HG02938 (cell line): ENCODE measurements at regions not wholly inside any gene's neighbourhood (a gene's known extent, or its start where the extent isn't known, plus 50 kb on each side); places are given as distances from the start of the nearest gene placed in this dataset.

Source experiments
- ATAC-seq: cut with Tn5 transposase; IDR thresholded peaks from one replicate; pipeline ENCODE4 v1.9.1; 2021; ENCODE audit warnings: mild to moderate bottlenecking, moderate library complexity; ENCODE audit not compliant: unreplicated experiment

DNA sequence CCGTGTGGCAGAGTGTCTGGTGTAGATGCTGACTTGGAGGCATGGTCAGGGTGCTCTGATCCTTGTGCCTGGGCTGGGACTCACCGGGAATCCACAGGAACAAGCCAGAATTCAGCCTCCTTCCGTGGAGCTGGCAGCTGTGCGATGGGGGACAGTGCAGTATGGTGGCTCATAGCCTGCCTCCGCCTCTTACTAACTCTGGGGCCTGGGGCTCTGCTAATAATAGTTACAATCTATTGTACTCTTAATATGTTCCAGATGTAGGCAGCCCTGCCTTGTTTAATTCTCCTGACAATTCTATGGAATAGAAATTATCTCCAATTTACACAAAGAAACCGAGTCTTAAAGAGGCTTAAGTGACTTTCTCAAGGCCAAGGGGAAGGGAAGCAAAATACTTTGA, 77.6 kb downstream of the PCDH1 start:
- no peak for ATAC-seq

DNA sequence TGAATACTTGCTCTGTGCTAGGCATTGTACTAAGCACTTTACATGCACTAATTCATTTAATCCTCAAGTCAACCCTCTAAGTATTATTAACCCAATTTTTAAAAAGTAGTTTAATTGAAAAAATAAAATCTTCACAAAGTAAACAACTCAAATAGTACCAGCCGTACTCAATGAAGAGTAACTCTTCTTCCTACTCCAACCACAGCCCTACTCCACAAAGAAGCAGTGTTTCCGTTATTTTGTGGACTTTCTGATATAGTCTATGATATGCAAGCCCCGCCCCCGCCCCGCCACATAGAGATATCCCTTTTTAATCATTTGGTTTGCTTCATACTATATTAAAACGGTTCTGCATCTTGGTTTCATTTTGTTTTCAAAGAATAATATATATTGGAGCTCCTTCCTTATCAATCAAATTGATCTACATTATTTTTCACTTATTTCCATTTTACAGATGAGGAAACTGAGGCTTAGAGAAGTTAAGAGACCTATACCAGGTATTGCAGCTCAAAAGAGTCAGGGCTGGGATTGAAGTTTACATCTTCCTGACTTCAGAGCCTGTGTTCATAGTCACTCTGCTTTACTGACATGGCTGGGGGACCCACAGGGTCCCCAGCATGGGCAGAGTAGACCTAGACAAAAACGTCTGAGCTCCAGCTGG, 78.6 kb downstream of the PCDH1 start:
- ATAC-seq, result no peak

DNA sequence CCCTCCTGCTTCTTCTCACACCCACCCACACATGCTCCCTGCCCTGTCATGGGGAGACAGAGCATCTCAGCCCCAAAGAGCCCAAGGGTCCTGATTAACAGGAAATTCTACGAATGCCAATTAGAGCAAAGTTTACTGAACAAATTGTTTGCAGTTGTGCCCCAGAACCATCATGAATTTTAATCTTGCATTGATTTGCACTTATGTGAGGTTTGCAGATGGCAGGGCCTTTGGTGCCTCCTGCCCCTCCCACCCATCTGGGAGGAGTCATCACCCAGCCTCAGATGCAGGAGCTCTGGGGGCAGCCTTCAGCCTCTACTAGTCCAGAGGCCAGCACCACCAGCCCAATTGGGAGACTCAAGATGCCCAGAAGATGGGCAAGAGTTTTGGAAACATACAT, 80.8 kb downstream of the PCDH1 start:
- no peak for ATAC-seq

DNA sequence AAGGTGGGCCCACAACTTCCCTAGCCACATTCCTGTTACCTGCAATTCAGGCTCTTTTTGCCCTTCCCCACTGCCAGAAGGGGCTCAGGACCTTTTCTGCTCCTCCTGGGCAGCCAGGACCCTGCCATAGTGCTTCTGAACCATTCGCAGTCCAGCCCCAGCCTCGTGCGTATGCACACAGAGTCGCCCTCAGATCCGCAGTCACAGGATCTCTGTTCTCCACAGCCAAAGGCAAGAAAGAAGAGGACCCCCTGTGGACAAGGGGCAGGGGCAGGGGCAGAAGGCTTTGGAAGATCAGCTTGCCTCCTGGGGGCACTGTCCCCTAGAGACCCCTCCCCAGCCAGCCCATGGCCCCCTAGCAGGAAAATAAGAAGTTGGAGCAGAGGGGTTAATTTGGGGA, 82.8 kb downstream of the PCDH1 start:
- no peak for ATAC-seq

DNA sequence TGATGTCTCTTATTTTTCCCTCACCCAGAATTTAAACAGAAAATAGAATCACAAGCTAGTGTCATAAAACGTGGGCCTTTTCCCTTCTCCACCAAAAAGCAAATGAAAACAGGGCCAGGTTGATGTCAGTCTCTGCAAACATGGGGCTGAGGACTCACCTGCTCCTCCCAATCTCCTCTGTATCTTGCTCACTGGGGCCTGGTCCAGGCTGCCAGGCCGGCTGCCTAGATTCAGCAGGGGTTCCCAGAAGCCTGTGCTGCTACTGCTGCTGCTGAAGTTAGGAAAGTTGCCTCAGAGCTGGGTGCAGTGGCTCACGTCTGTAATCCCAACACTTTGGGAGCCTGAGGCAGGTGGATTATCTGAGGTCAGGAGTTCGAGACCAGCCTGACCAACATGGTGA, 84.3 kb downstream of the PCDH1 start:
- ATAC-seq, result no peak

DNA sequence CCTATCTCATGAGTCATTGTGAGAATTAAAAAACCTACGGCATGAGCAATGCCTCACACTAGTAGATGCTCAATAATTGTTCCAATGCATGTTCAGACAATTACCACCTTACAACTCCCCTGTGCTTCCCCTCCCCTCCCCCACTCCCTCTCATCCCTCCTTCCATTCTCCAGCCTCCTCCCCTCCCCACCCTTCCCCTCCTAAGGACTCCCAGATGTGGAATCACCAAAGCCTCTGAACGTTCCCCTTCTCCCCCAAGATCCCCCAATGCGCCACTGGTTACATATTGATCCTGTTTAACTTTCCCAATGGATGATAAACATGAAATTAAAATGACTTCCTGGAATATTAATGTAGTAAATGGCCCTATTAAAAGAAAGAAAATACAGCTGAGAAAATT, 84.8 kb downstream of the PCDH1 start:
- ATAC-seq, result no peak

DNA sequence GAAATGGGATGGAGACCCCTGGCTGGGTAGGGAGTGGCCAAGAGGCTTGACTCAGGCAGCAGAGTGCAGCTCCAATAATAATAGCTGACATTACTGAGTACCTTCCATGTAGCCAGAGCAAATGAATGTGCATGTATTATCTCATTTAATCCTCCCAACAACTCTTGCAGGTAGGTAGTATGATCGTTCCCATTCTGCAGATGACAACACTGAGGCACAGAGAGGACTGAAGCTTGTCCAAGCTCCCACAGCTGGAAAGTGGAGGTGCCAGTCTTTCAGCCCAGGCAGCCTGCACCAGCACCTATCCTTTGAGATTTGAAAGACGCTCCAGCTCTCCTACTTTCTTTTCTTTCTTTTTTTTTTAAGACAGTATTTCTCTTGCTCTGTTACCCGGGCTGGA, 87.6 kb downstream of the PCDH1 start:
- no peak for ATAC-seq

DNA sequence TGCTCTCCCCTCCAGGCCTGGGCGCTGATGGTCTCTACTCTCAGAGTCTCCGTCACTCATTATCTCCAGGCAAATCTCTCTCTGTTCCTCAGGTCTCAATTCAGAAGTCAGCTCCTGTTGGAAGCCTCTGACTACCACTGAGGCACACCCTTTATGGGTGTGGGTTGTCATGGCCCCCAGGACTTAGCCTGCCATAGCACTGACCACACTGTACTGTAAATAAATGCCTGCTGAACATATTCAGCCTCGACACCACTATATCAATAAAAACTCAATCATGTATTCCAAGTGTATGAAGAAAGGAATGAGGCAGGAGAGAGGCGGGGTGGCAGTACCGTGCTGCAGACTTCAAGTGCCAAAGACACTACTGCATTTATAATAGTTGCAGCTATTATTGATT, 88.9 kb downstream of the PCDH1 start:
- no peak for ATAC-seq

DNA sequence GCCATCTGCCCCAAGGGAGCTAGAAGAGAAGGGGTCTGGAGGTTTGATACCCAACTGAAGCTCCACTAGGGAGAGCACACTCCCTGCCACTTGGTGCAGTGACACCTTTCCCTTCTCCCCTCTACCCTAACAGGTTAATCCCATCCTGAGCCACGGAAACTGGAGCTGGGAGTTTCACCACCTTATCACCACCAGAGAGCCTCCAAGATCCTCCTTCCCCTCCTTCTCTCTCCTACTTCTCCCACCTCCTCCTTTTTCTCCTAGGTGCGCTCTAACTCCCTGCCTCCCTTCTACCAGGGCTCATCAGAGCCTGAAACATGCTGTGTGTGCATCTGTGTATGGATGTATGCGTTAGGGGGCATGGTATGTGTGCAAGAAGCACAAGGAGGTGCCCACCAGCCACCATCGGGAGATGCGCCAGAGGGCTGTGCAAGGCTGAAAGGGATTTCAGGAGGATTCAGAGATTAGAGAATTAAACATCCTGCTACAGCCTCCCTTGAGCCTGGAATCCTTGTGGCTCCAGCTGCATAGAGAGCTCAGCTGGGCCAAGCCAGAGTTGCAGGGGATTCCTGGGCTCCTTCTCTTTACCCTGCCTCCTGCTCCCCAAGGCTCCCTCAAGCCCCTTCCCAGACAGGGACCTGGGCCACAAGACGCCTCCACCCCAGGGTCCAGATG, 89.8 kb downstream of the PCDH1 start:
- ATAC-seq, result no peak

DNA sequence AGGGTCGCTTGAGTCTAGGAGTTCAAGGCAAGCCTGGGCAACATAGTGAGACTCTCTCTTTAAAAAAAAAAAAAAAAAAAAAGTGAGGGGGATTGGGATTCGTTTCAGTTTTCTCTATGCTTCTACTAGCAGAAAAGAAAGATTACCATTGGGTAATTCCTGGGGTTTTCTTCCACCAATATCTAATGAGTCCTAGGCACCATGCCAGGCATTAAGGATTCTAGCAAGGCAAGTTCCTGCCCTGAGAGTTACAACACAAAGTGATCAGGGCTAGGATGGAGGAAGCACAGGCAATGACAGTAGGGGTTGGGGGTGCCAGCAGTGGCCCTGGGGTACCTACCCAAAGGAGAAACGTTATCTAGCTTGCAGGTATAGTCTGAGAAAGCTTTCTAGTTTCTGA, 90.8 kb downstream of the PCDH1 start:
- ATAC-seq, result no peak

DNA sequence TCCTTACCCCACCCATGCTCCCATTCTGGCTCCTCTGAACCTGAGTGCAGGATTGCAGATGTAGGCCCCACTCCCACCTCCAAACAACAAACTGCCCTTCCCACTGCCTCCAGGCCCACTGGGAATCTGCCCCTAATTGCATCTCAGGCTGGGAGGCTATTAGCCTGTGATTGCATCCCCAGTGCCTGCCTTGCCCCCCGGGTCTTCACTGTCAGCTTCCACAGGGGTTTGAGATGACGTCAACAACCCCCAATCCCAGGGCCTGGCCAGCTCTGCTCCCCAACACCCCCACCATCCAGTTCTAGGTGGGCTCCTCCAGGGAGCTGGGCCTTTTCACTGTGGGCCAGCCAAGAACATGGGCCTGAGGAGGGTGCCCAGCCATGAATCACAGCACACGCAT, 91.5 kb downstream of the PCDH1 start:
- ATAC-seq, result no peak

DNA sequence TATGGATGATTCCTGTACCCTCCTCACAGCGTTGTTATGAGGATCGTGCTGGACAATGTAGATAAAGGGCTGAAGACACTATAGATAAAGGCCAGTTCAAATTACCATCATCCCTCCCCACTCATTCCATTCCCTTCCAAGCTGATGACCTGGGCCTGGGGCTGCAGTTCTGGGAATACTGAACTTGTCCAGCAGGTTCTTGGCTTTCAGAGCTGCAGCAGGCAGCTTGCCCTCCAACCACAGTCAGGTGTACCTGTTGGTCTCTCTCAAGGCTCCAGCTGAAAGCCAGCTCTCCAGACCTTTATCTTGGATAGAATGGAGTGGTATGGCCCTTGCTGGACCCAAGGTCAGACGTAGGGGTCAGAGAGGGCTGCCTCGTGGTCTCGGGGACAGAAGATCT, 92.5 kb downstream of the PCDH1 start:
- ATAC-seq, result no peak

DNA sequence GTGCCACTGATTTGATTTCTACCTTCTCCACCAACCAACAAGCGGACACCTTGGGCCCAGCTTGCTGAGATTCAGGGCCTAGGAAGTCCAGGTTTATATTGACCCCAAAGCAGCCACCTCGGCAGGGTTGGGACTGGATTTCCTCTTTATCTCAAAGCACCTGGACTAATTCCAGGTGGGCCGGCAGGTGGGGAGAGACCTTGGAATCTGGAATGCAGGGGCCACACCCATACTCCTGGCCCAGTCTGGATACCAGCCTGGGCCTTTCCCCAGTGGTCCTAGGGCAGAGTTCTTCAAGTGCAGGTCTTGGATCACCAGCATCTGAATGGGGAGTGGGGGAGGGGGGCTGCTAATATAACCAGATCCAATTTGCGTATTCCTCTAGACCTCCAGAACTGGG, 93.1 kb downstream of the PCDH1 start:
- no peak for ATAC-seq

DNA sequence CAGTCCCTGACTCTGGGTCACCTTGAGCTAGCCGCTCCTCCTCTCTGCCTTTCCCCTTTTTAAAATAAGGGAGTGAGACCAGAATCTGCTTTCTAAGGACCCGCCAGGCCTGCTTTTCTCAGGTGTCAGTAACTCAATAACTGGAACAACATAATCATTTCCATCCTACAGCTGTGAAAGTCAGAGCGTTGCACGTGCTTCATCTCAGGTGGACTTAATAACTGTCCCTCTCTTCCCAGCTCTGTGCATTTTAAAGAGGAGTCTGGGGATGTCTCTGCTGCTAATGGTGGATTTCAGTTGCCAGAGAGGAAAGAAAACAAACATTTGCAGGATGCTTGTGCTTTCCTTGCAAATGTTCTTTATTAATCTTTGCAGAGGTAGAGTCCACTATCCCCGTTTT, 93.7 kb downstream of the PCDH1 start:
- ATAC-seq, result no peak

DNA sequence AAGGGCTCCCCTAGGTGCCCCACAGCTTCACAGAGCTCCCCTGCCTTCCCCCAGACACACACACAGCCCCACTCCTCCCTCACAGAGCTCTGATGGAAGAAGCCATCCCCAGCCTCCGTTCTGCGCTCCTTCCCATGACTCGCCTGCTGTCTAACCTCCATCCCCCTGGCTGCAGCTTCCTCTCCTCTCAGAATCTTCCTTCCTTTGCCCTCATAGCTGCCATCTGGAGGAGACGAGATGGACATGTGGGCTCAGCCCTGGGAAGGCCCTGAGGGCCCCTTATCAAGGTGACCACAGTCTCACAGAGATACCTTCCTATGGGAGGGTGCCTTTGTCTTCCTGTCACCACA, 94.3 kb downstream of the PCDH1 start:
- no peak for ATAC-seq

DNA sequence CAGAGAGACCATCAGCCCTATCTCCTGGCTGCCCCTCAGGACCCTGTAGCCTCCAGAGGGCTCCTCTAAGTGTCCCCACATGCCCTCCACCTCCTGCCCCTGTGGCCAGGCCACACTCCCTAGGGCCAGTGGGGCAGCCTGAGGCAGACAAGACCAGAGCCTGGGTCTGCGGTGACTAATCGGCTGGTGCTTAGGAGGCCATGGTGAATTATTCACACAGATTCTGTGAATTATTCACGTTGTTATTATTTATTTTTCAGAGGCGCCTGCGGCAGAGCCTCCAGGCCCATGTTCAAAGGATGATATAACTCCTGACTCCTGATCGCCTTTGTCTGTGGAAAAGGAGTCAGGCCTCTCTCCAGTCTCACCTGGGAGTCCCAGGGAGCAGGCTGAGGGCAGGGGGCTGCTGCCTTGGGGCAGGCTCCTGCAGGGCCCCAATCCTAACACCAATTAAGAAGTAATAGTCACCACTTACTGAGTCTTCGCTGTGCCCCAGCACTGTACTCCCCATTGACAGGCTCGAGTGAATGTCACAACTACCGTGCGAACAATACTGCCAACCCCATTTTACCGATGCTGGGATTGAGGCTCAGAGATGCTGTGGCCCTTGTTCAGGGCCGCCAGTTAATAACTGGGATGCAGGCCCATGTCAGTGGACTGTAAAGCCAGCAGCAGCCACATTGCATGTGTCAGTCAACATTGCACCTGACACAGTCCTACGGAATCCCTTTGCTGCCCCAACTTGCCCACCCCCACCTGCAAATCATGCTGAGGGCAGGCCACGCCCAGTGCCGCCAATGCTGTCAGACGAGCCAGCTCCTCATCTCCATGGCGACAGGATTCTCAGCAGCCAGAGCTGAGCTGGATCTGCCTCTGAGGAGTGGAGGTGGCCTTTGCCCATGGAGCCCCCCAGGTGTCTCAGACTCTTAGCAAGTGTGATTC, 94.9 kb downstream of the PCDH1 start:
- ATAC-seq, result no peak

DNA sequence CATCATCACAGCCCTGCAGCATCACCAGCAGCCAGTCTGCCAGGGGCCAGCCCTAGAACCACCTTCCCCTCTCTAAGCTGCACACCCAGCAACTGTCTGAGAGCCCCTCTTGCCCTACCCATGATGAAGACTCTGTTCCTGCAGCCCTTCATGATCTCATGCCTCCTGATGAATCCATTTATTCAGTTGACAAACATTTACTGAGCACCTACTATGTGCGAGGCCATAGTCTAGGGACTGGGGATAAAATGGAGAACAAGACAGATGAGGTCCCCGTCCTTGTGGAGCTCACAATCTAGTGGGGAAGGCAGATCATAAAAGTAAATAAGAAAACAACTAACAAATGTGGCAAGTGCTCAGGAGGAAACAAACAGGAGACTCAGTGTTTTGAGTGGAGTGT, 96.3 kb downstream of the PCDH1 start:
- ATAC-seq, result no peak

DNA sequence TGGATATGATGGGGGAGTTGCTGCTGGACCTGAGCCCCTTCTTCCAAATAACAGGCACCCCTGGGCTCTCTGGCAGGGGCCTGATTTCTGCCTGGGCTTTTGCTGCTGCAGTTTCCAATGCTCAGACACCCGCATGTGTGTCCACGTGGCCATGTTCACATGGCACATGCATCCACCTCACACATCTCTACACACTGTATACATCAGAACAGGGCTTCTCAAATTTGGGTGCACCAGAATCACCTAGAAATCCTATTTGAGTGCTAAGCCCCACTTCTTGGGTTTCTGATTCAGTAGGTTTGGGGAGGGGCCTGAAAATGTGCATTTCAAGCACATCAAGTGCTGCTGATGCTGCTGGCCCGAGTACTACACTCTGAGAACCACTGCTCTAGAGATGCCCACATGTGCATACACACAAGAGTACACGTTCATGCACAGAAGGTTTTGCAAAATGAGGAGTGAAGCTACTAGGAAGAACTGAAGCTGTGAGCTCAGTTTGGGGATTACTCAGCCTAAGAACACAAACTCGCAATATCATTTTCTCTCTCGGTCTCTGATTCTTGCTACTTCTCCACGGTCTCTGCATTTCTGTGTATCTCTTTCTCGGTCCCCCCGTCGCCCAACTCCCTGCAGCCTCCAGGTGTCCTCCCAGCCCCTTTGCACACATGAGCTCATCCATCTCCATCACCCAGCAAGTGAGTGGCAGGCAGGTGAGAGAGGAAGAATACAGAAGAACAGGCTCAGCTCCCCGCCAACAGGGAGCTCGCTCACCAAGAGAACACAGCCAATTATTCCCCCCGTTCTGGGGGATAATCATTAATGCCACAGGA, 97.0 kb downstream of the PCDH1 start:
- ATAC-seq, result no peak

DNA sequence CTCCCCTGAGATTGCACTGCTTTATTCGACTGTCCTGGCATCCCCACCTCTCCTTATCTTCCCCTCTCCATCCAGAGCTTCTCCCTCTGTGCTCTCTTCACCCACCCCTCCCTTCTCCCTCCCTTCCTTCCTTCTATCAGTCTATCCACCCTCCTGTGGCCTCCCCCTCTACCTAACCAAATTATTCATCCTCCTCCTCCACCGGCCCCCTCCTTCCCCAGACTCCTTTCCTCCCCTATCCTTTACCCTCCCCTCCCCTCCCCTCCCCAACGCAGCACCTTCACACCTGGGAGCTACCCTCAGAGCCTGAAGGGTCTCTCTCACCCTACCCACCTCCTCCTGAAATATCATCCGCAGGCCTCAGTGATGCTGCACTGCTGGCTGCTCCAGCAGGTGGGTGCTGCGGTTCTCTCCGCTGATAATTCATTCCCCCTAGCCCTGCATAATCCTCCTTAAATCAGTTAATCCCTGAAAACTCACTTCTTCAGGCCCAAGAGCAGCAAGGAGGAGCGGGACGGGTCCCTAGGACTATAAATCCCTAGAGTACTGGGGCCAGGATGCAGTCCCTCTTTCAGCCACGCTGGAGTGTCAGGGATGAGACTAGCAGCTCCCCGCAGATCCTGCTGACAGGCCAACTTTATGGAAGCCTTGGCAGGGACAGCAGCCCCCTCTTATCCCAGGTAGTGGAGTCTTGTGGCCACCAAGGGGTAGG, 97.8 kb downstream of the PCDH1 start:
- ATAC-seq, result no peak

DNA sequence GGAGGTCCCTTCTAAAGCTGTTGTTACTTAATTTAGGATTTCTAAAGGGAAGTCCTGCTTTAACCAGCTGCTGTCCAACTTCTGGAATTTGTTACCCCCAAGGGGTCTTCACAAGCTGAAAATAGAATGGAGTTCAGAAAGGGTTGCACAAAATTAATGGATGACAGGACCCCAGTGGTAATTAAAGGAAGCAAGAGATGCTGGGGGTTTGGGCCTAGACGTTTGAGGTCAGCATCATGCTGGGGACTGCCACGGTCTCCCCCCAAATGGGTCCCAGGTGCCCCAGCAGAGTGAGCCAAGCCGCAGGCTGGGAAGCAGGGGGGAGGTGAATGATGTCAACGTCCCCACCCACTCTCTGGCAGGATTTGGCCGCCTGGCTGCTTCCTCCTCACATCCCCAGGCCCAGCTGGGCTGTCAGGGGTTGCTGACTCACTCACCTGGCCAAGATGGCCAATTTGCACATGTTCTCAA, 97.5 kb upstream of the ARAP3 start:
- no peak for ATAC-seq
